A549 (cell line): ENCODE measurements at regions not wholly inside any gene's neighbourhood (a gene's known extent, or its start where the extent isn't known, plus 50 kb on each side); places are given as distances from the start of the nearest gene placed in this dataset.

Experiments used
- CEBPB ChIP-seq, 2 experiments: fragments of >200 bp in 1 of 2; sonication (Bioruptor Twin) in 1 of 2; formaldehyde crosslinking in 1 of 2; IDR thresholded peaks; 2 replicates each; pipeline ENCODE4 v1.6.1; 2012 to 2016
- CHD2 ChIP-seq: fragments of 150-350 bp; IDR thresholded peaks from 2 replicates; pipeline ENCODE4 v1.6.1; 2014; ENCODE audit warnings: low read length; ENCODE audit not compliant: partially characterized antibody
- ESRRA ChIP-seq: fragments of 150-350 bp; IDR thresholded peaks from 2 replicates; pipeline ENCODE4 v1.6.1; 2014; ENCODE audit warnings: mild to moderate bottlenecking, low read length, borderline replicate concordance
- MAX ChIP-seq: IDR thresholded peaks from 2 replicates; pipeline ENCODE4 v1.6.1; 2012
- MYC ChIP-seq: IDR thresholded peaks from 2 replicates; pipeline ENCODE4 v1.6.1; 2012; ENCODE audit warnings: mild to moderate bottlenecking, inconsistent platforms, low read length, improper control_type of control experiment, borderline replicate concordance
- TF ChIP-seq, protein P1 (sequence below): fragments of >200 bp; sonication (Bioruptor Twin); formaldehyde crosslinking; IDR thresholded peaks from 3 replicates; pipeline ENCODE4 v1.5.1; 2016

DNA sequence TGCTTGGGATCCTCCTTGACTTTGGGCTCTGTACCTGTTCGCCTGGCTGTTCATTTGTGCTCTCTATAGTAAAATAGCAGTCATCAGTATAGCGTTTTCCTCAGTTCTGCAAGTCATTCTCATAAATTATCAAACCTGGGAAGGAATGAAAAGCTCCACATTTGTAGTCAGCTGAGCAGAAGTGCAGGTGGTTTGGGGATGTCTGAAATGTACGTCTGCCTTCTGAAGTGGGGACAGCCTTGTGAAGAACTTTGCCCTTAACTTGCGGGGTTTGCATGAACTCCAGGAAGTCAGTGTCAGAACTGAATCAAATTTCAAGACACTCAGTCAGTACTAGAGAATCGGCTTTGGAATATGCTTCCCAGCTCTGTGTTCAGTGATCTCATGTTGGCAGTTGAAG, 358.3 kb upstream of the PRKCQ start:
- TF ChIP-seq, protein P1, sequence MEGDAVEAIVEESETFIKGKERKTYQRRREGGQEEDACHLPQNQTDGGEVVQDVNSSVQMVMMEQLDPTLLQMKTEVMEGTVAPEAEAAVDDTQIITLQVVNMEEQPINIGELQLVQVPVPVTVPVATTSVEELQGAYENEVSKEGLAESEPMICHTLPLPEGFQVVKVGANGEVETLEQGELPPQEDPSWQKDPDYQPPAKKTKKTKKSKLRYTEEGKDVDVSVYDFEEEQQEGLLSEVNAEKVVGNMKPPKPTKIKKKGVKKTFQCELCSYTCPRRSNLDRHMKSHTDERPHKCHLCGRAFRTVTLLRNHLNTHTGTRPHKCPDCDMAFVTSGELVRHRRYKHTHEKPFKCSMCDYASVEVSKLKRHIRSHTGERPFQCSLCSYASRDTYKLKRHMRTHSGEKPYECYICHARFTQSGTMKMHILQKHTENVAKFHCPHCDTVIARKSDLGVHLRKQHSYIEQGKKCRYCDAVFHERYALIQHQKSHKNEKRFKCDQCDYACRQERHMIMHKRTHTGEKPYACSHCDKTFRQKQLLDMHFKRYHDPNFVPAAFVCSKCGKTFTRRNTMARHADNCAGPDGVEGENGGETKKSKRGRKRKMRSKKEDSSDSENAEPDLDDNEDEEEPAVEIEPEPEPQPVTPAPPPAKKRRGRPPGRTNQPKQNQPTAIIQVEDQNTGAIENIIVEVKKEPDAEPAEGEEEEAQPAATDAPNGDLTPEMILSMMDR = no peak
- no peak for TF ChIP-seq ESRRA
- no peak for TF ChIP-seq CEBPB (IDR thresholded peaks at IDR 0.05)
- no peak for TF ChIP-seq MAX
- no peak for TF ChIP-seq CHD2
- TF ChIP-seq MYC = no peak
